Keratinocyte (primary cell): ENCODE measurements at regions not wholly inside any gene's neighbourhood (a gene's known extent, or its start where the extent isn't known, plus 50 kb on each side); places are given as distances from the start of the nearest gene placed in this dataset.

Experiments
- DNase-seq: peaks from one replicate; pipeline ENCODE4 v3.0.0-alpha.2; 2011; ENCODE audit warnings: low read depth, missing footprints, low spot score
- FAIRE-seq: peaks from 2 replicates; lab custom pipeline; 2011; peaks lifted over from hg19 to GRCh38; lab: Jason Lieb, UNC
- H2AFZ ChIP-seq: 2 replicates; pipeline ENCODE4 v1.6.0; 2012; ENCODE audit warnings: low read length, control low read depth, inconsistent platforms; ENCODE audit not compliant: control insufficient read depth
- H3K27ac ChIP-seq: 2 replicates; pipeline ENCODE4 v1.5.1; 2011; ENCODE audit warnings: low read length; ENCODE audit not compliant: control insufficient read depth, insufficient read depth
- H3K27me3 ChIP-seq: 3 replicates; pipeline ENCODE4 v1.6.0; 2011; ENCODE audit warnings: low read length; ENCODE audit not compliant: control insufficient read depth, insufficient read depth; ENCODE audit errors: extremely low read depth
- H3K36me3 ChIP-seq, 2 experiments: 2 replicates in 1 of 2; 3 replicates in 1 of 2; pipeline ENCODE4 v1.5.1; 2011; ENCODE audit warnings: low read length in 2 of 2, mild to moderate bottlenecking in 1 of 2; ENCODE audit not compliant: control insufficient read depth in 2 of 2, insufficient read depth in 2 of 2; ENCODE audit errors: extremely low read depth in 1 of 2
- H3K4me1 ChIP-seq: 3 replicates; pipeline ENCODE4 v1.5.1; 2011; ENCODE audit warnings: low read length; ENCODE audit not compliant: control insufficient read depth, insufficient read depth; ENCODE audit errors: extremely low read depth
- H3K4me2 ChIP-seq: 3 replicates; pipeline ENCODE4 v1.6.0; 2011; ENCODE audit warnings: low read depth, low read length; ENCODE audit not compliant: control insufficient read depth, insufficient read depth; ENCODE audit errors: extremely low read depth
- H3K4me3 ChIP-seq, 3 experiments: fragments of 200-600 bp in 1 of 3; sonication (generic) in 1 of 3; 2 replicates in 2 of 3; 3 replicates in 1 of 3; pipeline ENCODE4 v1.5.1; 2011 to 2016; ENCODE audit warnings: low read length in 3 of 3, mild to moderate bottlenecking in 3 of 3, control low read depth in 2 of 3, inconsistent platforms in 1 of 3, low read depth in 1 of 3, mixed read lengths in 1 of 3, mixed run types in 1 of 3, moderate library complexity in 1 of 3; ENCODE audit not compliant: control insufficient read depth in 2 of 3, insufficient read depth in 2 of 3; ENCODE audit errors: extremely low read depth in 1 of 3
- H3K79me2 ChIP-seq: 2 replicates; pipeline ENCODE4 v1.6.0; 2012; ENCODE audit warnings: low read length; ENCODE audit not compliant: control insufficient read depth, insufficient read depth
- H3K9ac ChIP-seq: 3 replicates; pipeline ENCODE4 v1.6.0; 2011; ENCODE audit warnings: low read length; ENCODE audit not compliant: control insufficient read depth, insufficient read depth; ENCODE audit errors: extremely low read depth
- H3K9me1 ChIP-seq: 3 replicates; pipeline ENCODE4 v1.6.0; 2011; ENCODE audit warnings: low read length; ENCODE audit not compliant: control insufficient read depth, insufficient read depth; ENCODE audit errors: extremely low read depth
- H3K9me3 ChIP-seq: 2 replicates; pipeline ENCODE4 v1.5.1; 2012; ENCODE audit warnings: low read depth, low read length; ENCODE audit not compliant: control insufficient read depth
- H4K20me1 ChIP-seq: 3 replicates; pipeline ENCODE4 v1.6.0; 2011; ENCODE audit warnings: low read length; ENCODE audit not compliant: control insufficient read depth, insufficient read depth; ENCODE audit errors: extremely low read depth
- CTCF ChIP-seq, 3 experiments: IDR thresholded peaks in 1 of 3; conservative IDR thresholded peaks in 1 of 3; optimal IDR thresholded peaks in 1 of 3; 2 replicates in 2 of 3; 3 replicates in 1 of 3; pipeline versions ENCODE3 to v1.5.1; 2011; ENCODE audit warnings: low read length in 3 of 3, mild to moderate bottlenecking in 3 of 3, moderate library complexity in 2 of 3, control low read depth in 1 of 3, inconsistent platforms in 1 of 3; ENCODE audit not compliant: insufficient read depth in 2 of 3; ENCODE audit errors: extremely low read depth in 1 of 3
- EZH2 ChIP-seq: IDR thresholded peaks from one replicate; pipeline ENCODE4 v1.6.1; 2012; ENCODE audit warnings: inconsistent platforms, mild to moderate bottlenecking, low read length, moderate library complexity
- dilution Hi-C: fragments of 300-500 bp; cut with MboI; formaldehyde crosslinking; loops from one replicate; pipeline ENCODE4 v1.7.0; 2020; ENCODE audit warnings: low sequenced_read_pairs; ENCODE audit not compliant: extremely low pct_ligation_motif_present

GRCh38 chr2:58803192-58803591 lies 562.1 kb upstream of the FANCL start:
- Histone ChIP-seq H3K27me3 (no peaks in the 10 kb centered on the region), H4K20me1 (no peaks in the 10 kb centered on the region), H3K4me2 (no peak overlapping the region), H3K9me3 (no peaks in the 10 kb centered on the region), H3K9me1 (no peaks in the 10 kb centered on the region), H3K4me3 (no peak overlapping the region), H3K4me1 (no peaks in the 10 kb centered on the region), H2AFZ (no peak overlapping the region), H3K36me3 (no peaks in the 10 kb centered on the region), H3K27ac (no peak overlapping the region), H3K79me2 (no peaks in the 10 kb centered on the region), H3K9ac (no peak overlapping the region)
- TF ChIP-seq EZH2 (no peak), CTCF (optimal IDR thresholded peaks at IDR 0.05 in 1 of 3, IDR thresholded peaks at IDR 0.05 in 1 of 3, conservative IDR thresholded peaks at IDR 0.05 in 1 of 3; ENCODE audit: extremely low read depth in 1 of 3, insufficient read depth in 2 of 3, low read length in 3 of 3) (no peak)
- FAIRE-seq (no peak), DNase-seq (no peak)
- dilution Hi-C loops, result no loop called here

- Histone ChIP-seq H3K4me2 (no peak overlapping the region), H3K79me2 (no peaks in the 10 kb centered on the region), H3K27me3 (no peaks in the 10 kb centered on the region), H2AFZ (no peak overlapping the region), H3K4me3 (no peak overlapping the region), H3K4me1 (no peaks in the 10 kb centered on the region), H3K9me1 (no peaks in the 10 kb centered on the region), H3K36me3 (no peaks in the 10 kb centered on the region), H4K20me1 (no peaks in the 10 kb centered on the region), H3K27ac (no peak overlapping the region), H3K9me3 (no peaks in the 10 kb centered on the region), H3K9ac (no peak overlapping the region)
- no peak for FAIRE-seq
- no peak for TF ChIP-seq EZH2
- no peak for TF ChIP-seq CTCF (optimal IDR thresholded peaks at IDR 0.05 in 1 of 3, IDR thresholded peaks at IDR 0.05 in 1 of 3, conservative IDR thresholded peaks at IDR 0.05 in 1 of 3; ENCODE audit: extremely low read depth in 1 of 3, insufficient read depth in 2 of 3, low read length in 3 of 3)
- no peak for DNase-seq
- dilution Hi-C loops, result no loop called here
Measured at GRCh38 chr2:58800881-58801280, 559.8 kb upstream of the FANCL start.
